ENCODE measurements at regions not wholly inside any gene's neighbourhood (a gene's known extent, or its start where the extent isn't known, plus 50 kb on each side); places are given as distances from the start of the nearest gene placed in this dataset.

GRCh38 chr5:167723254-167723871 lies 568.1 kb upstream of the WWC1 start:
- Histone ChIP-seq H3K36me3 (no peaks in the 10 kb centered on the region), H3K4me3 (no peak overlapping the region), H3K9me3 (no peaks in the 10 kb centered on the region), H3K4me1 (peaks cover 0 to 5% (median 2%) of the 10 kb centered on the region in 4 donors), H3K27me3 (peaks cover 0 to 6% of the 10 kb centered on the region in 2 donors), H3K27ac (no peak overlapping the region)
- peak; percentile 79 to 85 for TF ChIP-seq CTCF (IDR thresholded peaks at IDR 0.05)
- intact Hi-C loops (cut with DNase I; ENCODE audit: low total_unique reads), result loop anchor here (5.0 to 10.0 kb wide), 2 partner anchors 291 to 499 kb away; no protein-coding TSS in a partner anchor
- DNase-seq, result peak; percentile 71 to 75

GRCh38 chr5:167725264-167725663 lies 566.2 kb upstream of the WWC1 start:
- no peak for DNase-seq
- Histone ChIP-seq H3K27me3 (no peaks in the 10 kb centered on the region), H3K4me3 (no peak overlapping the region), H3K27ac (no peak overlapping the region), H3K9me3 (no peaks in the 10 kb centered on the region), H3K4me1 (peaks cover 0 to 5% (median 2%) of the 10 kb centered on the region in 4 donors), H3K36me3 (no peaks in the 10 kb centered on the region)
- intact Hi-C loops (cut with DNase I; ENCODE audit: low total_unique reads), result loop anchor here (10.0 kb wide), 1 partner anchor 290 kb away; no protein-coding TSS in a partner anchor
- TF ChIP-seq CTCF (IDR thresholded peaks at IDR 0.05), result no peak

- no peak for TF ChIP-seq CTCF (IDR thresholded peaks at IDR 0.05)
- Histone ChIP-seq H3K27ac (no peak overlapping the region), H3K27me3 (no peaks in the 10 kb centered on the region), H3K9me3 (no peaks in the 10 kb centered on the region), H3K4me3 (no peak overlapping the region), H3K36me3 (no peaks in the 10 kb centered on the region), H3K4me1 (peaks cover 0 to 5% (median 2%) of the 10 kb centered on the region in 4 donors)
- intact Hi-C loops (cut with DNase I; ENCODE audit: low total_unique reads), result loop anchor here (10.0 kb wide), 1 partner anchor 289 kb away; no protein-coding TSS in a partner anchor
- DNase-seq, result no peak
Measured at GRCh38 chr5:167725741-167726140, 565.7 kb upstream of the WWC1 start.

GRCh38 chr5:167726642-167727041 lies 564.8 kb upstream of the WWC1 start:
- Histone ChIP-seq H3K27ac (no peak overlapping the region), H3K4me1 (peaks cover 0 to 5% (median 2%) of the 10 kb centered on the region in 4 donors), H3K9me3 (no peaks in the 10 kb centered on the region), H3K36me3 (no peaks in the 10 kb centered on the region), H3K4me3 (no peak overlapping the region), H3K27me3 (no peaks in the 10 kb centered on the region)
- TF ChIP-seq CTCF (IDR thresholded peaks at IDR 0.05), result no peak
- intact Hi-C loops (cut with DNase I; ENCODE audit: low total_unique reads), result loop anchor here (10.0 kb wide), 1 partner anchor 288 kb away; no protein-coding TSS in a partner anchor
- DNase-seq, result no peak

- intact Hi-C loops (cut with DNase I; ENCODE audit: low total_unique reads), result no loop called here
- no peak for DNase-seq
Measured at GRCh38 chr5:167730121-167730520, 561.3 kb upstream of the WWC1 start.

More at GRCh38 chr5:167730121-167730520, 561.3 kb upstream of the WWC1 start:
- Histone ChIP-seq H3K4me1 (no peaks in the 10 kb centered on the region), H3K27me3 (no peaks in the 10 kb centered on the region), H3K36me3 (no peaks in the 10 kb centered on the region), H3K9me3 (no peaks in the 10 kb centered on the region), H3K27ac (no peak overlapping the region), H3K4me3 (no peak overlapping the region)
- no peak for TF ChIP-seq CTCF (IDR thresholded peaks at IDR 0.05)

Data from tibial artery (tissue), 4 donors.